IPS-20b (cell line): ENCODE measurements at regions not wholly inside any gene's neighbourhood (a gene's known extent, or its start where the extent isn't known, plus 50 kb on each side); places are given as distances from the start of the nearest gene placed in this dataset.
"Not testable (repeated sequence)": the region's sequence is repeated elsewhere in the genome, so short reads cannot be mapped to it uniquely, and the experiment has no call there.

Source experiments
- H3K27ac ChIP-seq: one replicate; pipeline ENCODE4 v1.5.1; 2013; ENCODE audit warnings: low read length
- H3K27me3 ChIP-seq: 2 replicates; pipeline ENCODE4 v1.6.1; 2013; ENCODE audit warnings: mild to moderate bottlenecking, low read length, inconsistent platforms; ENCODE audit not compliant: insufficient read depth
- H3K36me3 ChIP-seq: 2 replicates; pipeline ENCODE4 v1.6.1; 2013; ENCODE audit warnings: low read depth, mild to moderate bottlenecking, inconsistent platforms, low read length, moderate library complexity; ENCODE audit not compliant: insufficient read depth
- H3K4me1 ChIP-seq: 2 replicates; pipeline ENCODE4 v1.6.1; 2013; ENCODE audit warnings: mild to moderate bottlenecking, control low read depth, inconsistent platforms, low read length, moderate library complexity; ENCODE audit not compliant: insufficient read depth
- H3K4me3 ChIP-seq: 2 replicates; pipeline ENCODE4 v1.5.1; 2013; ENCODE audit warnings: mild to moderate bottlenecking, low read length, inconsistent platforms
- H3K9ac ChIP-seq: 2 replicates; pipeline ENCODE4 v1.6.1; 2013; ENCODE audit warnings: low read depth, mild to moderate bottlenecking, inconsistent platforms, low read length, moderate library complexity
- H3K9me3 ChIP-seq: 2 replicates; pipeline ENCODE4 v1.6.1; 2013; ENCODE audit warnings: mild to moderate bottlenecking, low read depth, low read length, inconsistent platforms; ENCODE audit not compliant: insufficient read depth

GRCh38 chr2:136319237-136319636 is 201.3 kb upstream of the CXCR4 start:
- no peaks in the 10 kb centered on the region for H3K27me3 ChIP-seq
- H3K9me3 ChIP-seq = no peaks in the 10 kb centered on the region
- H3K4me3 ChIP-seq = no peak overlapping the region
- H3K4me1 ChIP-seq = peaks cover 17% of the 10 kb centered on the region
- no peaks in the 10 kb centered on the region for H3K36me3 ChIP-seq
- H3K27ac ChIP-seq = no peak overlapping the region
- H3K9ac ChIP-seq = no peak overlapping the region

DNA sequence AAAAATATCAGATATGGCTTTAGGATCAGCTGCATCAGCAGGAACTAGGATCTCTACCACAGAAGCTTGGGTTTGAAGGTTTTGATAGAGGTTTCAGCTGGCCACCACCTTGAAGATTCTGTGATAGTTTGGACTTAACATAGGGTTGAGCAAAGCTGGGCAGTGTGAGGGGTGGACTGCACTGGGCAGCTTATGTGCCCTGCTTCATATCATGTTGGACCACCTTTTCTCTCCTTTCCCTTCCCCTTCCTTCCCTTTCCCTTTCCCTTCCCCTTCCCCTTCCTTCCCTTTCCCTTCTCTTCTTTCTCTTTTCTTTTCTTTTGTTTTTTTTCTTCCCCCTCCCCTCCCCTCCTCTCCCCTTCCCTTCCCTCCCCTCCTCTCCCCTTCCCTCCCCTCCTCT is 196.3 kb upstream of the CXCR4 start:
- Histone ChIP-seq H3K9ac (no peak overlapping the region), H3K4me3 (no peak overlapping the region), H3K27me3 (no peaks in the 10 kb centered on the region), H3K27ac (no peak overlapping the region), H3K36me3 (no peaks in the 10 kb centered on the region), H3K4me1 (peaks cover 2% of the 10 kb centered on the region; the same call in 1 of the 2 replicates), H3K9me3 (no peaks in the 10 kb centered on the region)

GRCh38 chr2:136312568-136312967 is 194.6 kb upstream of the CXCR4 start:
- H3K4me1 ChIP-seq, H3K9me3 ChIP-seq, H3K36me3 ChIP-seq, H3K4me3 ChIP-seq, H3K27me3 ChIP-seq, H3K9ac ChIP-seq, H3K27ac ChIP-seq: not testable (repeated sequence)

GRCh38 chr2:136310797-136311603 is 193.1 kb upstream of the CXCR4 start:
- H3K4me3 ChIP-seq = no peak overlapping the region
- no peaks in the 10 kb centered on the region for H3K9me3 ChIP-seq
- H3K27ac ChIP-seq = no peak overlapping the region
- H3K9ac ChIP-seq = no peak overlapping the region
- H3K4me1 ChIP-seq = no peaks in the 10 kb centered on the region
- no peaks in the 10 kb centered on the region for H3K27me3 ChIP-seq
- no peaks in the 10 kb centered on the region for H3K36me3 ChIP-seq

DNA sequence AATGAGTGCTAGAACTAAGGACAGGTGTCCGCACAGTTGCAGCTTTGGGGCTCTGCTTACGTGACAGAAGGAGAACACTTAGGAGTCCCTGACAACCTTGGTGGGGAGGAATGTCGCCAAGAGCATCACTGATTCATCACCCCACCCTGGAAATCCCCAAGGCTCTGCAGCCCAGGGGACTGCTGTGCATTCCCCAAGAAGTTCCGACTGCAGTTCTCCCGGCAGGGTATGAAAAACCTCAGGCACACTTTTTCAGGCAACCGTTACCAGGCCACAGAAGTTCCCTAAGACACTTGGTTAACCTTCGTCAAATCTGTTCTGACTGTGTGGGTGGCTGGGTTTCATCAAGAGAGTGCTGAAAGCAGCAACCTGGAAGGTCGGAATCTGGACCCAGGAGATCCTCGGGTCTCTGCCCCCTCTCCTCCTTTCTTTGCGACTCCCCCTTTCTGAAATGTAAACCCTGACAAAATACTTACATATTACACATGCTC is 192.1 kb upstream of the CXCR4 start:
- Histone ChIP-seq H3K27me3 (no peaks in the 10 kb centered on the region), H3K9me3 (no peaks in the 10 kb centered on the region), H3K4me3 (no peak overlapping the region), H3K27ac (no peak overlapping the region), H3K36me3 (no peaks in the 10 kb centered on the region), H3K9ac (no peak overlapping the region), H3K4me1 (no peaks in the 10 kb centered on the region)

DNA sequence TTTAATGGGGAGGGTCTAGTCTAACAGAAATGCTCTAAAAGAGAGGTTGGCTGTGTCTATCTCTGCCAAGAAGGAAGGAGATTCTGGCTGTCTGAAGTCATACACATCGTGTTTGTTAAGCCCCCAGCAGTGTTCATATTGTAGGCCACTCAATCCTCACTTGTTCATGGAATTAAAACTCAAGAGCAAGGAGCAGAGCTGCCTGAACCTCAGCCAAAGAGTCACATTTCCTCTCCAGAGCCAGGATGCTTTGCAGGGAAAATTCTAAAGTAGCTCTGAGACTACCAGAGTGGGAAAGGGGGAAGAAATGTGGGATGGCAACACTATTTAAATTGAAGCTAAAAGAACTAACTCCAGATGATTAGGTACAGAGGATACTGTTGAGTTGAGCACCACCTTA is 190.7 kb upstream of the CXCR4 start:
- Histone ChIP-seq H3K27me3 (no peaks in the 10 kb centered on the region), H3K9ac (no peak overlapping the region), H3K4me3 (no peak overlapping the region), H3K9me3 (no peaks in the 10 kb centered on the region), H3K4me1 (peaks cover 3% of the 10 kb centered on the region; the same call in 1 of the 2 replicates), H3K27ac (no peak overlapping the region), H3K36me3 (no peaks in the 10 kb centered on the region)

GRCh38 chr2:136306836-136307235 is 188.9 kb upstream of the CXCR4 start:
- no peak overlapping the region for H3K4me3 ChIP-seq
- H3K9me3 ChIP-seq = no peaks in the 10 kb centered on the region
- no peak overlapping the region for H3K27ac ChIP-seq
- no peaks in the 10 kb centered on the region for H3K27me3 ChIP-seq
- no peaks in the 10 kb centered on the region for H3K36me3 ChIP-seq
- H3K9ac ChIP-seq = no peak overlapping the region
- peaks cover 3% of the 10 kb centered on the region; the same call in 1 of the 2 replicates for H3K4me1 ChIP-seq

GRCh38 chr2:136305517-136306192 is 187.7 kb upstream of the CXCR4 start:
- H3K4me3 ChIP-seq = no peak overlapping the region

DNA sequence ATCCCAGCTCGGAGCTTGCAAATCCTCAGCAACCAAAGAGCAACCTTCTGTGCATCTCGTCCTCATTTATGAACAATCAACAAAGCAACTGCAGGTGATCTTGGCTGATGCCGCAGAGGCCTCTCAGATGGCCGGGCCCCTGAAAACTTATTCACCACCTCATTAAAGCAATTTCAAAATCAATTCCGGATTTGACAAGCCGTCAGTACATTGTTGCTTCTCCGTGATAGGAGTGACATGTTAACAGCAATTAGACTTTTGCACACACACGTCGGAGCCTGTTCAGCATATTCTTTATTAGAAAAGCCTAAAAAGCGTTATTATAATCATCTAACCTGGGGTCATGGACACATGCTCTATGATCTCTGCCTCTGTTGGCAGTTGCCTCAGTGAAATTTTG is 183.1 kb upstream of the CXCR4 start:
- Histone ChIP-seq H3K4me3 (no peak overlapping the region), H3K27me3 (no peaks in the 10 kb centered on the region), H3K9me3 (no peaks in the 10 kb centered on the region), H3K9ac (no peak overlapping the region), H3K36me3 (no peaks in the 10 kb centered on the region), H3K27ac (no peak overlapping the region), H3K4me1 (peaks cover 3% of the 10 kb centered on the region; the same call in 1 of the 2 replicates)

More at GRCh38 chr2:136305517-136306192, 187.7 kb upstream of the CXCR4 start:
- Histone ChIP-seq H3K36me3 (no peaks in the 10 kb centered on the region), H3K9ac (no peak overlapping the region), H3K9me3 (no peaks in the 10 kb centered on the region), H3K4me1 (peaks cover 3% of the 10 kb centered on the region; the same call in 1 of the 2 replicates), H3K27ac (no peak overlapping the region), H3K27me3 (no peaks in the 10 kb centered on the region)

GRCh38 chr2:136298631-136299030 is 180.7 kb upstream of the CXCR4 start:
- Histone ChIP-seq H3K27me3 (no peaks in the 10 kb centered on the region), H3K4me1 (no peaks in the 10 kb centered on the region; the same call in 1 of the 2 replicates), H3K27ac (no peak overlapping the region), H3K4me3 (no peak overlapping the region), H3K36me3 (no peaks in the 10 kb centered on the region), H3K9me3 (no peaks in the 10 kb centered on the region), H3K9ac (no peak overlapping the region)

DNA sequence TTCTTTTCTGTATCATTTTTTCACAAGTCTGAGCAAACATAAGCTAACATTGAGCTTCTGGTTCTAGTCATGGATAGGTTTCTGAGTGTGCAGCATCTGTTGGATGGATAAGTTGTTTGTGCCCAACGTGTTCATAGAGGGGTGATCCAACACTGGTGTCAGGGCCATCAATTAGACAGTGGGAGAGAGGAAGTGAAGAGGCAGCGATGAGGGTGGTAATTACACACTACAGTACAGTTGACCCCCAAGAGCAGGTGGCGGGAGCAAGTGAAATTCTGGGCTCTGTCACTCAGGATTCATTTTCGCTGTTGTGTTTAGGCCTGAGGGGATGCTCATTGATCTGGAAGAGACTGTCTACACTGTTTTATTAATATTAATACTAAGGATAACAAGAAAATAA is 180.0 kb upstream of the CXCR4 start:
- no peaks in the 10 kb centered on the region for H3K36me3 ChIP-seq
- no peak overlapping the region for H3K27ac ChIP-seq
- no peaks in the 10 kb centered on the region for H3K9me3 ChIP-seq
- no peak overlapping the region for H3K4me3 ChIP-seq
- H3K9ac ChIP-seq = no peak overlapping the region
- no peaks in the 10 kb centered on the region for H3K4me1 ChIP-seq
- H3K27me3 ChIP-seq = no peaks in the 10 kb centered on the region

GRCh38 chr2:136297312-136297711 is 179.4 kb upstream of the CXCR4 start:
- Histone ChIP-seq H3K27me3 (no peaks in the 10 kb centered on the region), H3K9ac (no peak overlapping the region), H3K9me3 (no peaks in the 10 kb centered on the region), H3K27ac (no peak overlapping the region), H3K4me1 (no peaks in the 10 kb centered on the region), H3K36me3 (no peaks in the 10 kb centered on the region), H3K4me3 (no peak overlapping the region)
